Colon (tissue), 2 donors: ENCODE measurements at regions not wholly inside any gene's neighbourhood (a gene's known extent, or its start where the extent isn't known, plus 50 kb on each side); places are given as distances from the start of the nearest gene placed in this dataset.

Source experiments
- FAIRE-seq: peaks from 2 replicates; lab custom pipeline; 2012; peaks lifted over from hg19 to GRCh38; lab: Jason Lieb, UNC
- donor health status: control.
- donor health status: control.

- no peak for FAIRE-seq
Observed at GRCh38 chr9:113646946-113647914, 183.7 kb downstream of the RGS3 start.

GRCh38 chr9:113648048-113648447 lies 184.5 kb downstream of the RGS3 start:
- no peak for FAIRE-seq

GRCh38 chr9:113648586-113648985 lies 185.1 kb downstream of the RGS3 start:
- FAIRE-seq, result no peak

- FAIRE-seq, result no peak
Observed at GRCh38 chr9:113649054-113649453, 185.5 kb downstream of the RGS3 start.

- no peak for FAIRE-seq
Observed at GRCh38 chr9:113649855-113650206, 186.3 kb downstream of the RGS3 start.

- no peak for FAIRE-seq
Observed at GRCh38 chr9:113650207-113651131, 186.9 kb downstream of the RGS3 start.

- FAIRE-seq, result no peak
Observed at GRCh38 chr9:113651896-113652295, 188.4 kb downstream of the RGS3 start.

GRCh38 chr9:113652355-113653152 lies 189.0 kb downstream of the RGS3 start:
- FAIRE-seq, result no peak

- FAIRE-seq, result no peak
Observed at GRCh38 chr9:113653746-113654604, 190.4 kb downstream of the RGS3 start.

- FAIRE-seq, result no peak
Observed at GRCh38 chr9:113654605-113655428, 191.3 kb downstream of the RGS3 start.

GRCh38 chr9:113656771-113657670 lies 193.5 kb downstream of the RGS3 start:
- FAIRE-seq, result no peak

- no peak for FAIRE-seq
Observed at GRCh38 chr9:113657765-113658544, 194.4 kb downstream of the RGS3 start.

GRCh38 chr9:113658545-113658895 lies 195.0 kb downstream of the RGS3 start:
- no peak for FAIRE-seq

GRCh38 chr9:113659039-113659438 lies 195.5 kb downstream of the RGS3 start:
- FAIRE-seq, result no peak

- no peak for FAIRE-seq
Observed at GRCh38 chr9:113659740-113660139, 196.2 kb downstream of the RGS3 start.

GRCh38 chr9:113660196-113660595 lies 196.7 kb downstream of the RGS3 start:
- no peak for FAIRE-seq

- FAIRE-seq, result no peak
Observed at GRCh38 chr9:113661074-113661473, 197.5 kb downstream of the RGS3 start.

GRCh38 chr9:113664181-113664875 lies 200.8 kb downstream of the RGS3 start:
- no peak for FAIRE-seq
